GM18499 (cell line): ENCODE measurements at regions not wholly inside any gene's neighbourhood (a gene's known extent, or its start where the extent isn't known, plus 50 kb on each side); places are given as distances from the start of the nearest gene placed in this dataset.
"Not testable (repeated sequence)": the region's sequence is repeated elsewhere in the genome, so short reads cannot be mapped to it uniquely, and the experiment has no call there.

Experiments
- ATAC-seq: cut with Tn5 transposase; IDR thresholded peaks from one replicate; pipeline ENCODE4 v1.9.1; 2021; ENCODE audit warnings: moderate number of reproducible peaks; ENCODE audit not compliant: insufficient read depth, unreplicated experiment

DNA sequence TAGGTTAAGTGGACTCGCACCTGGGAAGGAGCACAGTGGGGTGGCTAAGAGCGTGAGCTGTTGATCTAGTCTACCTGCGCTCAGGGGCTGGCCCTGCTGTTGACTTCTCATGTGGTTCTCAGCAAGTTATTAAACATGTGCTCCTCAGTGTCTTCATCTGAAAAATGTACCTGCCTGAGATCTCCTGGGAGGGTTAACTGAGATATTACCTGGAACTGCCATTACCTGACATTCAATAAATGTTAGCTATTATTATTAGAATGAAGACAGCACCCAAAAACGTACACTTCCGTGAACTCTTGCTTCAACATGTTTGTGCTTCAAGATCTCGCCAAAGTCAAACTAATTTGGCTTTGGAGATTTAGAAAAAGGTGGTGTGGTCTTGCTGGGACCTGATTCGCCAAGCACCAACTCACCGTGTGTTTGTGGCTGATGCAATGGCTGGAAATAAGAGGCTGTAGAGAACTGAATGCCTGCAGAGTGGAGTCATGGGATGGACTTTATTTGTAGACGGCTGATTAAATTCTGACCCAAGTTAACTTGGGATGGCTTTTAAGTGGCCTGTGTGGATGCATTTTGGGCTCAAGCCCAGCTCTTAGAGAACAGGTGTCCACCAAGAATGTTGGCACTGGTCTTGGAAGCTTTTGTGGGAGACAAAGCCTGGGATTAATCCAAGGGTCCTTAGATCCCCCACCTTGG is 692.9 kb downstream of the QKI start:
- no peak for ATAC-seq

DNA sequence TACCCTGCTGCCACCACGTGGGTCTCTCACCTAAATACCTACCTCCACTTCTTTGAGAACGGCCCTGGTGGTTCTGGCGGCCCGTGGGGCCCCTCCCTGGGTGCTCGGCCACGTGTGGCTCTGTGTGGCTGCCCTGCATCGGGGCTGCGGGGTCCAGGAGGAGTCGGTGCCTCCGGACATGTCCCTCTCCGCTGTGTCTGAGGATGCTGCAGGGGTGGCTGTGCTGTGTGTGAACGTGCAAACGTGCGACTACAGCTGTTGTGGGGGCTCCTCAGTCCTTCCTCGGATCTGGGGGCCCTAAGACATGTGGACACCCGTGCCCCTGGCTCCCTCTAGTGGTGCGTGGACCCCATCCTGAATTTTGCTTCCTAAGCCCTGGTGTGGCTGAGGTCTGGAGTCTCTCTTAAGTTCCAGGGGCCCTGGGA is 691.8 kb downstream of the QKI start:
- no peak for ATAC-seq

GRCh38 chr6:164105705-164106104 is 691.2 kb downstream of the QKI start:
- ATAC-seq = no peak

DNA sequence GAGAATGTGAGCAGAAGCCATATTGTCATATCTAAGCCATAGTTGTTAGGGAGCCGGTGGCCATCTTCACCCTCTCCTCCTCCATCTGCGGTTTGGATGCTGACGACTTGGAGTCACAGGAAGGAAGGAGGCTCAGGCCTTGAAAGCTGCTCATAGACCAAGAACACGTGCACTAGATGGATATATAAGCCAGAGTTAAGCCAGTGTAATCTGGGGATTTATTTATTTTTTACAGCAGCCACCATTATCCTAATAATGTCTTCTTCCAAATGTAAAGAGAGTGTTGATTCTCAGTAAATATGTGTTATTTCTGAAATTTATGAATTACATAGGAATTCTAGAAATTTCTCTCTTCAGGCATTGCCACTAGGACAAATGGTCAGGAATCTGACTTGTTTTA is 689.9 kb downstream of the QKI start:
- ATAC-seq = no peak

- ATAC-seq = no peak
Measured at GRCh38 chr6:164102693-164103092, 688.2 kb downstream of the QKI start.

- no peak for ATAC-seq
Measured at GRCh38 chr6:164101859-164102258, 687.3 kb downstream of the QKI start.

- no peak for ATAC-seq
Measured at GRCh38 chr6:164099269-164099865, 684.8 kb downstream of the QKI start.

- no peak for ATAC-seq
Measured at GRCh38 chr6:164098857-164099267, 684.3 kb downstream of the QKI start.

GRCh38 chr6:164097551-164098398 is 683.3 kb downstream of the QKI start:
- ATAC-seq = no peak

- no peak for ATAC-seq
Measured at GRCh38 chr6:164097056-164097455, 682.5 kb downstream of the QKI start.

DNA sequence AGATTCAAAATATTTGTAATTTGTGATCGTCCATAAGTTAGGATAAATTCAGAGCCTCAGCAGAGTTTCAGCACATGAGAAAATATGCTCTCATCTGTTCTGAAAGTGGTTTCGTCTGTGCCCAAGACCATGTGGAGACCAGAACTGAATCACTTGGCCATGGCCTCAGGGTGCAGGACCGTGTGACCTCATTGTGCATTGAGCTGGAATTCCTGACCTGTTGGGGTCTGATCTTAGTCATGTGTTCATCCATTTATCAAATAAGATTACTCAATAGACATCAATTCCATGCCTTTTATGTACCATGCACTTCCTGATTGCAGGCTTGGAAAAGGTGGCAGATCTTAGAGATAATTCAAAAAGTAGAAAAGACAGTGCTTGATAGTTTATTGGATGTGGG is 680.5 kb downstream of the QKI start:
- ATAC-seq = no peak

DNA sequence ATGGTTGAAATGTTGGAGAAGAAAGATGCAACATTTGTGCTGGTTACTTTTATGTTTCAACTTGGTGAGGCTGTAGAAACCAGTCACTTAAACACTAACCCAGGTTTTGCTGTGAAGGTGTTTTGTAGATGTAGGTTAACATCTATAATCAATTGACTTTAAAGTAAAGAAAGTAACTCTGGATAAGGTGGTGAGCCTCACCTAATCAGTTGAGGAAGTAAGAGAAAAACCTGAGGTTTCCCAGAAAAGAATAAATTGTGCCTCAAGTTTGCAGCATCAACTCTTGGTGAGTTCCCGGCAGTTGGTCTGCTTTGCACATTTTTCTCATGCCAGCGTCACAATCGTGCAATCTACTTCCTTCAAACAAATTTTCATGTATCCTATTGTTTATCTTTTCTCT is 673.4 kb downstream of the QKI start:
- no peak for ATAC-seq

GRCh38 chr6:164087211-164087610 is 672.7 kb downstream of the QKI start:
- ATAC-seq = no peak

DNA sequence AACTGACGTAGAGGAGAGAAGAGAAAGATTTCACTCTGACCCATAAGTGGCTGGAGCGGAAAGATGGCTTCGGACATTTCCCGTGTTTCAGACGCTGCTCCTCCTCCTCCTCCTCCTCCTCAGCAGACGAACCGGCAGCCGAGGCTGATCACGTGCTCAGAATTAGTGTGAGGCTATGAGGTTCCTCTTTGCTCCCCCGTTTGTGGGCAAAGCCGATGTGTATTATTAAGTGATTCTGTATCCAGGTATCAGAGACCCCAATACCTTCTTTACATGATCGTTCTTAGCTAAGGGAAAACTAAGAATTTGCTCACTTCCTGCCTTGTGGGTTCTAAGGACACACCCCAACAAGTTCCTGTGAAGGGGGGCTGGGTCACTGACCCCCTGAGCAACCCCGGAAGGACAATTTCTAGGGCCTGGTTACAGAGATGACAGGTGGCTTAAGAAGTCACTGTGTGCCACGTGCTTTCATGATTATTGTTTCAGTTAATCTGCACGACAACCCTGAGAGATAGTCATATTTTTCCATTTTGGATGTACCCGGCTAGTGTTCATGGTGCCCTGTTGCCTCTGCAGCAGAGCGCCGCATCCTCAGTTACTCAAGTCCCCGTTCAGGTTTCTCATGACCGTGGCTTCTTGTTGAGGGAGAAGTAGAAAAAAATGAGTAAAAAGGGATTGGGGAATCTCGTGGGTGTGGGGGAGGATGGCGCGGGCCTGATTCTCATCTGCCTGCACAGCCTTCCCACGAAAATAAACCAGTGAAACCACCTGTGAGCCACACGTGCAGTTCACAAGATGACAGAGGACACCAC is 671.8 kb downstream of the QKI start:
- ATAC-seq = no peak

- no peak for ATAC-seq
Measured at GRCh38 chr6:164085091-164086075, 670.9 kb downstream of the QKI start.

- no peak for ATAC-seq
Measured at GRCh38 chr6:164079275-164079600, 664.7 kb downstream of the QKI start.

GRCh38 chr6:164078532-164079274 is 664.2 kb downstream of the QKI start:
- no peak for ATAC-seq

- ATAC-seq = not testable (repeated sequence)
Measured at GRCh38 chr6:164076818-164077532, 662.5 kb downstream of the QKI start.
